ENCODE measurements at regions not wholly inside any gene's neighbourhood (a gene's known extent, or its start where the extent isn't known, plus 50 kb on each side); places are given as distances from the start of the nearest gene placed in this dataset.

DNA sequence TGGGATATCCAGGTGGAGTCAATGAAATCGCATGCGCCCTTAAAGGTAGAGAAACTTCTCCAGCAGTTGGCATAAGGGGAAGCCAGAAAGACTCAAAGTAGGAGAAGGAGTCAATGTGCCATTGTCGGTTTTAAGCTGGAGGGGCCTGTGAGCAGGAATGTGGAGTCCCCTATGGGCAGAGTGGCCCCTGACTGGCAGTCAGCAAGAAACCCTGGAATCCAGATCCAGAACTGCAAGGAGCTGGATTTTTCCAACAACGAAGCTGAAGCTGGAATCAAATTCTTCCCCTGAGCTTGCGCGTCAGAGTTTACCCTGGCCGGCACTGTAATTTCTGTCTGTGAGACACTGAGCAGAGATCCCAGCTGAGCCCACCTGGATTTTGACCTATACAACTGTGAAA, 315.0 kb downstream of the DHX35 start:
- no peak for DNase-seq

GRCh38 chr20:39270837-39271604, 308.9 kb downstream of the DHX35 start:
- no peak for DNase-seq

DNA sequence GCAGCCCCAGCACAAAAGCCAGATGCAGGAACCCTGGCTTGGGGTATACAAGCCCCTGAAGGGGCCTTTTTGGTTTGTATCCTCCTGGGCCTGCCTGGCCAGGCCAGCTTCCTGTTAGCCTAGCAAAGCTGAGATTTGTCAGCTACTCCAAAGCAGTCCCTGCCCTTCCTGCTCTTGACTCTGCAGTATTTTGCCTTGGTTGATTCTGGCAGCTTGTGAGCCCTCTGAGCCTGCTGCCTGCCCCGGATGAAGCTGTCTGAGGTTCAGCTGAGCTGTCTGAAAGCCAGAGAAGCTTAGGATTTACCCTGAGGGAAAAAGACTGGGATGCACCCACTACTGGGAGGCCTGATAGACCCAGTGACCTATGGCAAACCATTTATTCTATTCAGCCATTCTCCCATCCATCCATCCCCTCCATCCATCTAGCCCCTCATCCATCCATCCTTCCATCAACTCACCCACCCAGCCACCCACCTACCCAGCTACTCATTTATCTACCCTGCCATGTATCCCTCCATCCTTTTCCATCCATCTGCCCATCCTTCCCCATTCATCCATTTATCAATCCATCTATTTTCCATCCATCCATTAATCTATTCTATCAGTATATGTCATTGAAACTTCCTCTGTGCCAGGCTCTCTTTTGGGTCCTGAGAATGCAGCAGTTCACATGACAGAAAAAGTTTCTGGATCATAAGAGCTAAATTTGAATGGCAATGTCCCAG, 307.5 kb downstream of the DHX35 start:
- DNase-seq: no peak

- DNase-seq: peak; percentile 50
These were observed 306.9 kb downstream of the DHX35 start for GRCh38 chr20:39268981-39269461.

- no peak for DNase-seq
These were observed 306.4 kb downstream of the DHX35 start for GRCh38 chr20:39268491-39268951.

GRCh38 chr20:39266989-39267388, 304.8 kb downstream of the DHX35 start:
- DNase-seq: no peak

DNA sequence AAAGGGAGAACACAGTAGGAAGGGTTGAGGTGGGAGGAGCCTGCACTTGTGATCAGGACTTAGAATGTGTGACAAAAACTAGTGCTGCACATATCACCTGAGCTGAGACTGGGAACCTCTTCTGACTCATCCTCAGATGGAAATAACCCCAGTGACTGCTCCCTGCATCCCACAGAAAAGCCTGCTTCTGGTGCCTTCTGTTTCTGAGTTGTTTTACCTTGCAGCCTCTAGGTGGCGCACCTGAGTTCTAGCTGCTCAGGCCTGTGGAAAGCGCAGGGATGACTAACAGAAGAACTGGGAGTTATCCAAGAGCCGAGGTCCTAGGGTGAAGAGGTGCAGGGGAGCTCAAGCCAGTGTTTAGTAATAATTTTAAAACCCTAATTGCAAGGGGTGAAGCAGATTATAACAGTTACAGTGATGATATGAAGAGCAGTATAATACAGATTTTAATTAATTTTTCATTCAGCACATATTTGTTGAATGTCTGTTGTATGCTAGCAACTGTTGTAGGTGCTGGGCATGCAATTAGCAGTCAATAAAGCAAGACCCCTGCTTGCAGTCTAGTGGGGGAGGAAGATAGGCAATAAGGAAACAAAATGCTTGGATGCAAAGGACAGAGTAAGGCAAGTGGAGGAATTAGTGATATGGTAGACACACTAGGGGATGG, 302.5 kb downstream of the DHX35 start:
- peak; percentile 53 for DNase-seq

GRCh38 chr20:39263076-39263475, 300.9 kb downstream of the DHX35 start:
- no peak for DNase-seq

DNA sequence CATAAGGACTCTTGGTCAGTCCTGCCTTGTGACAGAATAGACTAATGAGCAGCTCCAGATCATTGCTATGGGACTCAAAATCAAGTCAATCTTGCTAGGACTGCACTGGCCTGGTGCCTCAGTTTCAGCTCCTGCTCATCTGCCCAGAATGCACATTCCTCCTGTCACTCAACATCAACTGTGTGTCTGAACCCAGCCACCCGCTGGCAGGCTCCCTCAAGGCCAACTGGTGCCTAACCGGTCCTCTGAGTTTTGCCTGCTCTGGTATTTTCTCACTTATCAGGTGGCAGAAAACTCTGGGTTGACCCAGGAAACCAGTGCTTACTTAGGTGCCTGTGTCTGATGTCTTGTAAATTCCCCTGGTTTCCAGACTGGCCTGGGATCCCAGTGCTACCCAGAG, 297.7 kb downstream of the DHX35 start:
- DNase-seq: no peak

DNA sequence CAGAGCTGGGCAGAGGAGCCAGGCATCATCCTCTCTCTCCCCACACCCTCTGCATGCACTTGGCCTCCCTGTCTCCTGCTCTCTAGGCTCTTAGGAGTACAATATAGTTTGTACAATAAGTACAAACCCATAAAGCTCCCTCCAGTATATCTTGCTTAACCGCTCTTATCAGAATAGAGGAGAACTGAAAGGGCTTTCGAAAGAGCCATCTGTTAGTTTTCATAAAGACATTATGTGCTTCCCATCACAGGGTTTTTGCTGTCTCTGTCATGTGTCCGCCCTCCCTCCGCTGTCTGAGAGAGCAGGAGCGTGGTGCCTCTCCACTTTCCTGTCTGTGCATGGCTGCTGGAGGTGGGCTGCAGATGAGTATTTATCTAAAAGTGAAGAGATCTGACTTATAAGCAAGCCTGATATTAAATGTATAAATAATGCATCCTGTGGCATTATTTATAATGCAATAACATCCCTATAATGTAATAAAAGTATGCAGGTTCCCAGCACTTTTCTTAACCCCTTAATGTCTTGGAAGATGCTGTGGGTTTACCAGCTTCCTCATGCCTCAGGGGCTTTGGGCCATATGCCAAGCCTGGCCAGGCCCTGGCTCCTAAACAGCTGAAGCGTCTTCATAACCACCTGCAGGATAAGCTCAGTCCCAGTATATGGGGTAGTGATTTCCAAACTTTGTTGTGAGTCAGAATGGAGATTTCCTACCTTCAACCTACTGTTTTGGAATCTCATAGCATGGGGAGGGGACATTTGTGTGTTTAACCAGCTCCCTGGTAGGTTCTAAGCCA, 297.1 kb downstream of the DHX35 start:
- DNase-seq: no peak

- DNase-seq: no peak
These were observed 296.1 kb downstream of the DHX35 start for GRCh38 chr20:39258253-39258652.

- DNase-seq: no peak
These were observed 291.1 kb downstream of the DHX35 start for GRCh38 chr20:39253051-39253755.

DNA sequence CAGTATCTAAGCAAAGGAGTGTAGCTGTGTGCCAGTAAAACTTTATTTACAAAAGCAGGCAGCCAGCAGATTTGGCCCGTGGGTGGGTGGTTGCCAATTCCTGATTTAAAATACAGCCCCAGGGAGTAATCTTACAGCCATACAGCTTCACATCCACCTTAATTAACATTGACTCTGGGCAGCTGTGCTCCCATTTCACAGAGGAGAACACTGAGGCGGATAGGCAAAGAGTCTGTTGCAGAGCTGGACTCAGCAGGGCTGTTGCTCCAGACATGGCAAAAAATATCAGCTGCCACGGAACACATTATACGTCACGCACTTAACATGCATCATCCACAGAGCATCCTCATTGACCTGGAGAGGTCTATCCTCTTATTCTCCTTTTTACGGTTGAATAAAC, 289.9 kb downstream of the DHX35 start:
- DNase-seq: no peak

GRCh38 chr20:39249798-39250197, 287.7 kb downstream of the DHX35 start:
- no peak for DNase-seq

DNA sequence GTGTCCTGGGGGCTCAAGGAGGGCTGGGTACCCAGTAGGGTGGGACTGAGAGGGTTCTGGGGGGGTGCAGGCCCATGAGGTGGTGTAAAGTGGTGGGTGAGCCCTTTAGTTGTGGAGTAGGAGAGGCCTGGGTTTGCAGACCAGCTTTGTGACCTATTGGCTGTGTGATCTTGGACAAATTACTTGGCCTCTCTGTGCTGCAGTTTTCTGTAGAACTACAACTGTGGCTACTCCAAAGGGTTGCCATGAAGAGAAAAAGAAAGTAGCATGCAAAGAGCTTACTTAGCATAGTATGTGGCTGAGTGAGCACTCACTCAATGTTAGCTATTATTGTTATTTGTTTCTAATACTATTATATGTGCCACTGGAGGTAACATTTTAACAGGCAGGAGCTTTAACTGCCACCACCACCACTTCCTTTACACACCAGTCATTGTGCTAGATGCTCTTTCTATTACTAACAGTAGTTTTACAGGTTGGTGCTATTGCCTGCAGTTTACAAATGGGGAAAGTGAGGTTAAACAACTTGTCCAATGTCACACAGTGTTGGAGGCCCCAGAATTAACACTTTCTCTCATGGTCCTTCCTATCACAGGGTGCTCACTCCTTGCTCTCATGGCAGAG, 286.8 kb downstream of the DHX35 start:
- no peak for DNase-seq

- no peak for DNase-seq
These were observed 286.2 kb downstream of the DHX35 start for GRCh38 chr20:39248171-39248861.

- no peak for DNase-seq
These were observed 284.3 kb downstream of the DHX35 start for GRCh38 chr20:39246436-39246835.

- DNase-seq: no peak
These were observed 283.7 kb downstream of the DHX35 start for GRCh38 chr20:39245685-39246311.

DNA sequence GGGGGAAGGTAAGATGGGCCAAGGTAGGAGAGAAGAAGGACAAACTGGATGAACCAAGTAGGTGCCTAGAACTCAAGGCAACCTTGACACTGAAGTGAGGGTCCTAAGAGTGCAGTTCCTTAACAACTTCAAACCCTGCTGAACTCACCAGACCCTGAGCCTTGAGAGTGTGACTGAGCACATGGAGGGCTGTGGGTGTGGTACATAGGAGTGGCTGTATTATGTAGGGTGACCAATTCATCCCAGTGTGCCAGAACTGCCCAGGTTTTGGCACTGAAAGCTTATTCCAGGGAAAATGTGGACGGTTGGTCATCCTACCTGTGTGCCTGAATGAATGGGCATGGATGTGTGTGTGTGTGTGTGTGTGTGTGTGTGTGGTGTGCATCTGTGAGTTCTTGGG, 281.8 kb downstream of the DHX35 start:
- DNase-seq: no peak

DNA sequence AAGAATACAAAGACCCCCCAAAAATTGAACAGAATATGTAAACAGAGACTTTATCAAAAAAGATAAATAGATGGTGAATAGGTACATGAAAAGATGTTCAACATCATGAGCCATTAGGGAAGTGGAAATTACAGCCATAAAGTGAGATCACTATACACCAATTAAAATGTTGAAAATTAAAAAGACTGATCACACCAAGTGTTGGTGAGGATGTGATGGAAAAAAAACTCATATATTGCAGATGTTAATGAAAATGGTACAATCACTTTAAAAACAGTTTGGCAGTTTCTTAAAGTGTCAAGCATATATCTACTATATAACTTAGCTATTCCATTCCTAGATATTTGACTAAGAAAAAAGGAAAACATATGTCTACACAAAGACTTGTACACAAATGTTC, 280.5 kb downstream of the DHX35 start:
- no peak for DNase-seq
